DOHH2 (cell line): ENCODE measurements at regions not wholly inside any gene's neighbourhood (a gene's known extent, or its start where the extent isn't known, plus 50 kb on each side); places are given as distances from the start of the nearest gene placed in this dataset.

Source experiments
- H3F3A ChIP-seq: fragments of 200-600 bp; sonication (generic), shearing (Covaris generic); 2 replicates; pipeline ENCODE4 v1.6.0; 2016; ENCODE audit warnings: antibody characterized with exemption, mild to moderate bottlenecking; ENCODE audit not compliant: control insufficient read depth, insufficient read depth
- H3K27ac ChIP-seq: fragments of 200-600 bp; sonication (generic); 2 replicates; pipeline ENCODE4 v1.5.1; 2014; ENCODE audit warnings: low read depth, mild to moderate bottlenecking, low read length, moderate library complexity
- H3K27me3 ChIP-seq: fragments of 200-600 bp; sonication (generic); 2 replicates; pipeline ENCODE4 v1.6.1; 2014; ENCODE audit warnings: mild to moderate bottlenecking, low read length, mixed read lengths; ENCODE audit not compliant: control insufficient read depth
- H3K36me3 ChIP-seq: fragments of 200-600 bp; sonication (generic); 2 replicates; pipeline ENCODE4 v1.6.1; 2014; ENCODE audit warnings: mild to moderate bottlenecking, low read length, moderate library complexity, mixed read lengths; ENCODE audit not compliant: control insufficient read depth
- H3K4me1 ChIP-seq: fragments of 200-600 bp; sonication (generic); 2 replicates; pipeline ENCODE4 v1.6.1; 2014; ENCODE audit warnings: mild to moderate bottlenecking, low read length, mixed read lengths; ENCODE audit not compliant: control insufficient read depth
- H3K4me2 ChIP-seq: fragments of 200-600 bp; sonication (generic); 2 replicates; pipeline ENCODE4 v1.6.0; 2014; ENCODE audit warnings: mild to moderate bottlenecking, low read length, moderate library complexity
- H3K4me3 ChIP-seq: fragments of 200-600 bp; sonication (generic); 2 replicates; pipeline ENCODE4 v1.5.1; 2014; ENCODE audit warnings: mild to moderate bottlenecking, low read length, mixed read lengths
- H3K79me2 ChIP-seq: fragments of 200-600 bp; sonication (generic); 2 replicates; pipeline ENCODE4 v1.6.1; 2014; ENCODE audit warnings: mild to moderate bottlenecking, low read length, mixed read lengths; ENCODE audit not compliant: control insufficient read depth
- H3K9me2 ChIP-seq: fragments of 200-600 bp; sonication (generic); replicated peaks from 2 replicates; pipeline ENCODE4 v1.6.1; 2014; ENCODE audit warnings: mild to moderate bottlenecking, low read length, mixed read lengths; ENCODE audit not compliant: control insufficient read depth
- H3K9me3 ChIP-seq: fragments of 200-600 bp; sonication (generic); 2 replicates; pipeline ENCODE4 v1.6.1; 2014; ENCODE audit warnings: antibody characterized with exemption, low read length, mixed read lengths; ENCODE audit not compliant: control insufficient read depth, insufficient read depth
- H4K20me1 ChIP-seq: fragments of 200-600 bp; sonication (generic); 2 replicates; pipeline ENCODE4 v1.6.0; 2014; ENCODE audit warnings: low read depth, mild to moderate bottlenecking, antibody characterized with exemption, low read length, moderate library complexity; ENCODE audit not compliant: control insufficient read depth, insufficient read depth
- CTCF ChIP-seq: fragments of 200-600 bp; sonication (generic); IDR thresholded peaks from one replicate; pipeline ENCODE4 v1.5.1; 2014; ENCODE audit warnings: antibody characterized with exemption, mild to moderate bottlenecking, low read depth, low read length; ENCODE audit not compliant: poor library complexity, severe bottlenecking
- EZH2phosphoT487 ChIP-seq: fragments of 200-600 bp; sonication (generic); IDR thresholded peaks from 2 replicates; pipeline ENCODE4 v1.6.1; 2017; ENCODE audit warnings: borderline replicate concordance, mild to moderate bottlenecking, antibody characterized with exemption, low read length, moderate library complexity, mixed read lengths

GRCh38 chr15:81908111-81908510, 137.7 kb downstream of the MEX3B start:
- H3K27ac ChIP-seq = no peak overlapping the region
- H3K36me3 ChIP-seq = no peaks in the 10 kb centered on the region
- TF ChIP-seq EZH2phosphoT487 (no peak), CTCF (no peak)

GRCh38 chr15:81907521-81907920, 138.3 kb downstream of the MEX3B start:
- peaks cover 13% of the 10 kb centered on the region for H3K4me1 ChIP-seq
- no peak overlapping the region for H3K4me2 ChIP-seq
- no peaks in the 10 kb centered on the region for H3F3A ChIP-seq
- no peaks in the 10 kb centered on the region for H3K9me3 ChIP-seq
- no peak overlapping the region for H3K27ac ChIP-seq
- H4K20me1 ChIP-seq = no peaks in the 10 kb centered on the region
- H3K79me2 ChIP-seq = no peaks in the 10 kb centered on the region
- H3K4me3 ChIP-seq = no peak overlapping the region
- TF ChIP-seq EZH2phosphoT487 (no peak), CTCF (no peak)
- H3K36me3 ChIP-seq = no peaks in the 10 kb centered on the region
- H3K27me3 ChIP-seq = no peaks in the 10 kb centered on the region
- no peaks in the 10 kb centered on the region for H3K9me2 ChIP-seq

More at GRCh38 chr15:81908111-81908510, 137.7 kb downstream of the MEX3B start:
- Histone ChIP-seq H4K20me1 (no peaks in the 10 kb centered on the region), H3K4me3 (no peak overlapping the region), H3K79me2 (no peaks in the 10 kb centered on the region), H3K4me1 (peaks cover 13% of the 10 kb centered on the region), H3F3A (no peaks in the 10 kb centered on the region), H3K9me3 (no peaks in the 10 kb centered on the region), H3K4me2 (no peak overlapping the region), H3K27me3 (no peaks in the 10 kb centered on the region), H3K9me2 (no peaks in the 10 kb centered on the region)

- no peaks in the 10 kb centered on the region for H3K79me2 ChIP-seq
- H3K4me2 ChIP-seq = no peak overlapping the region
- no peaks in the 10 kb centered on the region for H3K9me2 ChIP-seq
- H3K36me3 ChIP-seq = no peaks in the 10 kb centered on the region
- H3K27me3 ChIP-seq = no peaks in the 10 kb centered on the region
- H3K27ac ChIP-seq = no peak overlapping the region
- H3K9me3 ChIP-seq = no peaks in the 10 kb centered on the region
- no peaks in the 10 kb centered on the region for H3F3A ChIP-seq
- no peaks in the 10 kb centered on the region for H4K20me1 ChIP-seq
- no peak overlapping the region for H3K4me3 ChIP-seq
- TF ChIP-seq EZH2phosphoT487 = no peak
- H3K4me1 ChIP-seq = peaks cover 13% of the 10 kb centered on the region
These were observed 139.9 kb downstream of the MEX3B start for GRCh38 chr15:81905889-81906288.

- Histone ChIP-seq H3K36me3 (no peaks in the 10 kb centered on the region), H3K27ac (no peak overlapping the region), H3K27me3 (no peaks in the 10 kb centered on the region), H4K20me1 (no peaks in the 10 kb centered on the region), H3K79me2 (no peaks in the 10 kb centered on the region), H3K4me2 (no peak overlapping the region), H3K9me3 (no peaks in the 10 kb centered on the region), H3K4me1 (no peaks in the 10 kb centered on the region), H3F3A (no peaks in the 10 kb centered on the region), H3K4me3 (no peak overlapping the region), H3K9me2 (no peaks in the 10 kb centered on the region)
- no peak for TF ChIP-seq EZH2phosphoT487
- no peak for TF ChIP-seq CTCF
These were observed 144.5 kb downstream of the MEX3B start for GRCh38 chr15:81901319-81901718.
